ENCODE measurements at regions not wholly inside any gene's neighbourhood (a gene's known extent, or its start where the extent isn't known, plus 50 kb on each side); places are given as distances from the start of the nearest gene placed in this dataset.
A peak's percentile ranks its signal among the peaks of the same experiment; 100 is the strongest.

- Histone ChIP-seq H2AFZ (ENCODE audit: low read length) (no peak overlapping the region), H3K4me1 (ENCODE audit: insufficient read depth, low read length) (peaks cover 23% of the 10 kb centered on the region), H3K4me3 (ENCODE audit: insufficient read depth, low read length) (no peak overlapping the region), H3K9me3 (ENCODE audit: low read depth, low read length) (no peaks in the 10 kb centered on the region), H3K27me3 (ENCODE audit: insufficient read depth, low read length) (no peaks in the 10 kb centered on the region), H3K4me2 (ENCODE audit: insufficient read depth, low read length) (peak overlapping the region; percentile 14), H3K36me3 (ENCODE audit: insufficient read depth, low read length) (no peaks in the 10 kb centered on the region), H3K27ac (ENCODE audit: low read depth, low read length) (no peak overlapping the region), H4K20me1 (ENCODE audit: insufficient read depth, low read length) (no peaks in the 10 kb centered on the region), H3K79me2 (ENCODE audit: insufficient read depth, low read length) (no peaks in the 10 kb centered on the region)
- peak; percentile 82 for DNase-seq (ENCODE audit: insufficient read length, low spot score, missing footprints)
- no peak for TF ChIP-seq CTCF (IDR thresholded peaks at IDR 0.05; ENCODE audit: extremely low read depth, low read depth, low read length)
Measured at GRCh38 chr3:107992976-107993684, 97.7 kb downstream of the CD47 start.

- H3K4me2 ChIP-seq (ENCODE audit: insufficient read depth, low read length), result no peak overlapping the region
- H3K4me3 ChIP-seq (ENCODE audit: insufficient read depth, low read length), result no peak overlapping the region
- no peak for TF ChIP-seq CTCF (IDR thresholded peaks at IDR 0.05; ENCODE audit: extremely low read depth, low read depth, low read length)
- no peak overlapping the region for H2AFZ ChIP-seq (ENCODE audit: low read length)
- H3K27ac ChIP-seq (ENCODE audit: low read depth, low read length), result no peak overlapping the region
- DNase-seq (ENCODE audit: insufficient read length, low spot score, missing footprints), result no peak
- H3K79me2 ChIP-seq (ENCODE audit: insufficient read depth, low read length), result no peaks in the 10 kb centered on the region
- H3K4me1 ChIP-seq (ENCODE audit: insufficient read depth, low read length), result peaks cover 41% of the 10 kb centered on the region
- no peaks in the 10 kb centered on the region for H3K36me3 ChIP-seq (ENCODE audit: insufficient read depth, low read length)
- H4K20me1 ChIP-seq (ENCODE audit: insufficient read depth, low read length), result no peaks in the 10 kb centered on the region
- no peaks in the 10 kb centered on the region for H3K9me3 ChIP-seq (ENCODE audit: low read depth, low read length)
- no peaks in the 10 kb centered on the region for H3K27me3 ChIP-seq (ENCODE audit: insufficient read depth, low read length)
Measured at GRCh38 chr3:107990926-107991325, 99.9 kb downstream of the CD47 start.

GRCh38 chr3:107990433-107990832, 100.4 kb downstream of the CD47 start:
- no peaks in the 10 kb centered on the region for H3K79me2 ChIP-seq (ENCODE audit: insufficient read depth, low read length)
- no peak for TF ChIP-seq CTCF (IDR thresholded peaks at IDR 0.05; ENCODE audit: extremely low read depth, low read depth, low read length)
- H3K9me3 ChIP-seq (ENCODE audit: low read depth, low read length), result no peaks in the 10 kb centered on the region
- no peak for DNase-seq (ENCODE audit: insufficient read length, low spot score, missing footprints)
- H3K27ac ChIP-seq (ENCODE audit: low read depth, low read length), result no peak overlapping the region
- H3K4me3 ChIP-seq (ENCODE audit: insufficient read depth, low read length), result no peak overlapping the region
- no peaks in the 10 kb centered on the region for H4K20me1 ChIP-seq (ENCODE audit: insufficient read depth, low read length)
- no peak overlapping the region for H3K4me2 ChIP-seq (ENCODE audit: insufficient read depth, low read length)
- H2AFZ ChIP-seq (ENCODE audit: low read length), result no peak overlapping the region
- no peaks in the 10 kb centered on the region for H3K36me3 ChIP-seq (ENCODE audit: insufficient read depth, low read length)
- H3K4me1 ChIP-seq (ENCODE audit: insufficient read depth, low read length), result peaks cover 41% of the 10 kb centered on the region
- H3K27me3 ChIP-seq (ENCODE audit: insufficient read depth, low read length), result no peaks in the 10 kb centered on the region

GRCh38 chr3:107989661-107990060, 101.2 kb downstream of the CD47 start:
- Histone ChIP-seq H3K4me2 (ENCODE audit: insufficient read depth, low read length) (no peak overlapping the region), H3K36me3 (ENCODE audit: insufficient read depth, low read length) (no peaks in the 10 kb centered on the region), H3K27ac (ENCODE audit: low read depth, low read length) (no peak overlapping the region), H2AFZ (ENCODE audit: low read length) (no peak overlapping the region), H3K4me1 (ENCODE audit: insufficient read depth, low read length) (peaks cover 41% of the 10 kb centered on the region), H3K4me3 (ENCODE audit: insufficient read depth, low read length) (no peak overlapping the region), H3K27me3 (ENCODE audit: insufficient read depth, low read length) (no peaks in the 10 kb centered on the region), H3K79me2 (ENCODE audit: insufficient read depth, low read length) (no peaks in the 10 kb centered on the region), H4K20me1 (ENCODE audit: insufficient read depth, low read length) (no peaks in the 10 kb centered on the region), H3K9me3 (ENCODE audit: low read depth, low read length) (no peaks in the 10 kb centered on the region)
- DNase-seq (ENCODE audit: insufficient read length, low spot score, missing footprints), result no peak
- TF ChIP-seq CTCF (IDR thresholded peaks at IDR 0.05; ENCODE audit: extremely low read depth, low read depth, low read length), result no peak

Measured in osteoblast (primary cell).